Caco-2 (cell line): ENCODE measurements at regions not wholly inside any gene's neighbourhood (a gene's known extent, or its start where the extent isn't known, plus 50 kb on each side); places are given as distances from the start of the nearest gene placed in this dataset.

ENCODE experiments used
- BruUV-seq: library from RNA; stranded (reverse); fragments of 400-500 nt; replicated peaks from 2 replicates; lab custom pipeline; 2021; lab: Mats Ljungman, UMichigan
- CTCF ChIA-PET: fragments of 300-600 bp; sonication (Branson Sonifier 250); formaldehyde crosslinking; loops from one replicate; lab custom pipeline; 2022; ENCODE audit warnings: antibody characterized with exemption; lab: Charles Lee
- POLR2A ChIA-PET: fragments of 300-600 bp; sonication (Branson Sonifier 250); formaldehyde crosslinking; loops from one replicate; lab custom pipeline; 2022; ENCODE audit warnings: antibody characterized with exemption; lab: Charles Lee
- DNase-seq, 2 experiments: peaks; one replicate each; pipeline versions ENCODE4 v3.0.0 to v3.0.0-alpha.2; 2020 to 2022
- H3K27me3 ChIP-seq: replicated peaks from 2 replicates; pipeline ENCODE4 v1.6.0; 2011; ENCODE audit warnings: low read length; ENCODE audit not compliant: control insufficient read depth, insufficient read depth
- H3K36me3 ChIP-seq: 2 replicates; pipeline ENCODE4 v1.5.1; 2011; ENCODE audit warnings: low read length; ENCODE audit not compliant: control insufficient read depth, insufficient read depth
- H3K4me1 ChIP-seq: fragments of 250-450 bp; sonication (Bioruptor Pico); 2 replicates; pipeline ENCODE4 v1.5.1; 2020; ENCODE audit warnings: mild to moderate bottlenecking
- H3K4me3 ChIP-seq: 2 replicates; pipeline ENCODE4 v1.5.1; 2011; ENCODE audit warnings: low read depth, mild to moderate bottlenecking, control low read depth, low read length
- H3K9me3 ChIP-seq: fragments of 250-450 bp; sonication (Bioruptor Pico); 2 replicates; pipeline ENCODE4 v1.5.1; 2020; ENCODE audit warnings: mild to moderate bottlenecking, moderate library complexity
- H3K27ac Mint-ChIP-seq: one replicate; pipeline ENCODE4 v1.8.0; 2022; ENCODE audit warnings: mixed read lengths; ENCODE audit not compliant: unreplicated experiment
- H3K27me3 Mint-ChIP-seq: one replicate; pipeline ENCODE4 v1.8.0; 2022; ENCODE audit warnings: mixed read lengths; ENCODE audit not compliant: insufficient read depth, unreplicated experiment
- H3K36me3 Mint-ChIP-seq: one replicate; pipeline ENCODE4 v1.8.0; 2022; ENCODE audit warnings: mild to moderate bottlenecking, mixed read lengths; ENCODE audit not compliant: insufficient read depth, unreplicated experiment
- H3K4me1 Mint-ChIP-seq: one replicate; pipeline ENCODE4 v1.8.0; 2022; ENCODE audit warnings: low read depth, mixed read lengths; ENCODE audit not compliant: unreplicated experiment
- H3K4me3 Mint-ChIP-seq: one replicate; pipeline ENCODE4 v1.8.0; 2022; ENCODE audit warnings: mild to moderate bottlenecking, moderate library complexity, mixed read lengths; ENCODE audit not compliant: unreplicated experiment
- H3K9me3 Mint-ChIP-seq: one replicate; pipeline ENCODE4 v1.8.0; 2022; ENCODE audit warnings: mixed read lengths; ENCODE audit not compliant: unreplicated experiment
- intact Hi-C: fragments of 100-400 bp; cut with micrococcal nuclease; formaldehyde crosslinking; loops from one replicate; pipeline ENCODE4 v1.10.0; 2022; ENCODE audit not compliant: unreplicated experiment
- TF ChIP-seq, protein P1 (sequence below), 2 experiments: fragments of 200-600 bp in 1 of 2; IDR thresholded peaks; 1 replicate in 1 of 2; 2 replicates in 1 of 2; pipeline versions ENCODE4 v1.5.1 to v1.8.0; 2011 to 2022; ENCODE audit warnings: antibody characterized with exemption in 1 of 2, control low read depth in 1 of 2, inconsistent platforms in 1 of 2, low read depth in 1 of 2, low read length in 1 of 2, mild to moderate bottlenecking in 1 of 2, moderate library complexity in 1 of 2; ENCODE audit not compliant: insufficient read depth in 1 of 2, severe bottlenecking in 1 of 2, unreplicated experiment in 1 of 2

DNA sequence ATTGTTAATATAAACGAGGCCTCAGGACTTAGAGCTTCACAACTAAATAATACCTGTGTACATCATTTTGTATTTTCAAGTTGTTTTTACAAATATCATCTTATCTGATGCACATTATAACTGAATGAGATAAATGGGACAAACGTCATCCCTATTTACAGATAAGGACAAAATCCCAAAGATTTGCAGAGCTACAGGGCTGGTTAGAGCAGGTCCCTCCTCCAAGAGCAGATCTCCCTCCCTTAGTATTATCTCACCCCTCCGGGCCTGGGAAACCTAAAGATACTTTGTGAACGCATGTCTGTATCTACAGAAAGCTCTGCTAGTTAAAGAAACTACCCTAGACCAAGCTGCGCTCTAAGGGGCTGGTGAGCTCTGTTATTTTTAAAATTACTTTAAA, 130.4 kb upstream of the PROKR2 start:
- Mint-ChIP-seq H3K9me3 (no peaks in the 10 kb centered on the region), H3K27ac (no peak overlapping the region), H3K27me3 (peaks cover 15% of the 10 kb centered on the region), H3K4me3 (no peak overlapping the region), H3K36me3 (no peaks in the 10 kb centered on the region), H3K4me1 (no peaks in the 10 kb centered on the region)
- intact Hi-C loops, result loop anchor here (10.0 kb wide), 1 partner anchor 322 kb away; the partner anchor contains the start of gene CDS2
- H3K36me3 ChIP-seq, result no peaks in the 10 kb centered on the region
- no peaks in the 10 kb centered on the region for H3K9me3 ChIP-seq
- TF ChIP-seq, protein P1, sequence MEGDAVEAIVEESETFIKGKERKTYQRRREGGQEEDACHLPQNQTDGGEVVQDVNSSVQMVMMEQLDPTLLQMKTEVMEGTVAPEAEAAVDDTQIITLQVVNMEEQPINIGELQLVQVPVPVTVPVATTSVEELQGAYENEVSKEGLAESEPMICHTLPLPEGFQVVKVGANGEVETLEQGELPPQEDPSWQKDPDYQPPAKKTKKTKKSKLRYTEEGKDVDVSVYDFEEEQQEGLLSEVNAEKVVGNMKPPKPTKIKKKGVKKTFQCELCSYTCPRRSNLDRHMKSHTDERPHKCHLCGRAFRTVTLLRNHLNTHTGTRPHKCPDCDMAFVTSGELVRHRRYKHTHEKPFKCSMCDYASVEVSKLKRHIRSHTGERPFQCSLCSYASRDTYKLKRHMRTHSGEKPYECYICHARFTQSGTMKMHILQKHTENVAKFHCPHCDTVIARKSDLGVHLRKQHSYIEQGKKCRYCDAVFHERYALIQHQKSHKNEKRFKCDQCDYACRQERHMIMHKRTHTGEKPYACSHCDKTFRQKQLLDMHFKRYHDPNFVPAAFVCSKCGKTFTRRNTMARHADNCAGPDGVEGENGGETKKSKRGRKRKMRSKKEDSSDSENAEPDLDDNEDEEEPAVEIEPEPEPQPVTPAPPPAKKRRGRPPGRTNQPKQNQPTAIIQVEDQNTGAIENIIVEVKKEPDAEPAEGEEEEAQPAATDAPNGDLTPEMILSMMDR (IDR thresholded peaks at IDR 0.05; ENCODE audit: insufficient read depth in 1 of 2, low read depth in 1 of 2, low read length in 1 of 2, severe bottlenecking in 1 of 2, unreplicated experiment in 1 of 2), result no peak
- CTCF ChIA-PET, result interaction anchor here (2.0 to 2.5 kb wide), 4 partner anchors 45 to 241 kb away, joined by 4 to 25 read pairs (median 10); no protein-coding TSS in a partner anchor
- H3K4me1 ChIP-seq, result no peaks in the 10 kb centered on the region
- BruUV-seq, result no TSS peak
- 0 out of 2 replicates have a peak, but pooled peaks cover 1% of the 10 kb centered on the region for H3K27me3 ChIP-seq
- no peak for DNase-seq
- H3K4me3 ChIP-seq, result no peak overlapping the region
- POLR2A ChIA-PET, result no interaction called here

DNA sequence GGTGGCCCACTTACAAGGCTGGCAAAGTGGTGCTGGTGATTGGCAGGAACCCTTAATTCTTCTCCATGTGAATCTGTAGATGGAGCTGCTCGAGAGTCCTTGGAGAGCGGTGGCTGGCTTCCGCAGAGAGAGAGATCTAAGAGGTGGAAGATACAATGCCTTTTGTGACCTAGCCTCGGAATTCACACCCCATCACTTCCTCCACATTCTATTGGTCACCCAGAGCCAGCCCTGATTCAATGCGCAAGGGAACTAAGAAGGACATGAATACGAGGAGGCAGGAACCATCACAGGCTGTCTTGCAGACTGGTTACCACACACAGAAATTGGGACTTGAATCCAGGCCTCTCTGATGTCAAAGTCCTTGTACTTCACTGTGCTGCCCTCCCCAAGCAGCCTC, 128.9 kb upstream of the PROKR2 start:
- Histone ChIP-seq H3K36me3 (no peaks in the 10 kb centered on the region), H3K4me3 (no peak overlapping the region), H3K27me3 (0 out of 2 replicates have a peak, but pooled peaks cover 1% of the 10 kb centered on the region), H3K9me3 (no peaks in the 10 kb centered on the region), H3K4me1 (no peaks in the 10 kb centered on the region)
- intact Hi-C loops, result loop anchor here (10.0 kb wide), 1 partner anchor 321 kb away; the partner anchor contains the start of gene CDS2
- Mint-ChIP-seq H3K4me1 (no peaks in the 10 kb centered on the region), H3K9me3 (no peaks in the 10 kb centered on the region), H3K27me3 (peaks cover 20% of the 10 kb centered on the region), H3K4me3 (no peak overlapping the region), H3K27ac (no peak overlapping the region), H3K36me3 (no peaks in the 10 kb centered on the region)
- TF ChIP-seq, protein P1 (IDR thresholded peaks at IDR 0.05; ENCODE audit: insufficient read depth in 1 of 2, low read depth in 1 of 2, low read length in 1 of 2, severe bottlenecking in 1 of 2, unreplicated experiment in 1 of 2), result no peak
- POLR2A ChIA-PET, result no interaction called here
- DNase-seq, result no peak
- no TSS peak for BruUV-seq
- CTCF ChIA-PET, result interaction anchor here (0.6 kb wide), 1 partner anchor 639 kb away, joined by 3 read pairs; no protein-coding TSS in a partner anchor

DNA sequence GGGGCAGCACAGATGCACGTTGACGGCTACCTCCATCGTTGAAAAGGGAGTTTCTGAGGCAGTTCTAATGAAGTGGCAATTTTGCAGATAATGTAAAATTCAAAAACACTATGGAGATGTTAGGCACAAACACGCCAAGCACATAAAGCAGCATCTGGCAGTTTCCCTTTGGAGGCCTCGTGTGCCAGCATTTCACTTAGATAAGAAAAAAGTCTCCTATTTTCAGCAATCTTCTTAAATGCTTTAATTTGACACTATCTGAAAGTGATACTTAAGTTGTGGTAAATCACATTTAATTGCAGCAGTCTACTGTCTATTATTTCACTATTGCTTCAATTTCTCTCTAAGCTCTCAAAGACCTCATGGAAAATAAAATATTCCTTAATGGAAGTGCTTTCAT, 125.3 kb upstream of the PROKR2 start:
- BruUV-seq, result no TSS peak
- no peaks in the 10 kb centered on the region for H3K36me3 ChIP-seq
- TF ChIP-seq, protein P1 (IDR thresholded peaks at IDR 0.05; ENCODE audit: insufficient read depth in 1 of 2, low read depth in 1 of 2, low read length in 1 of 2, severe bottlenecking in 1 of 2, unreplicated experiment in 1 of 2), result no peak
- H3K4me3 ChIP-seq, result no peak overlapping the region
- Mint-ChIP-seq H3K36me3 (no peaks in the 10 kb centered on the region), H3K27ac (no peak overlapping the region), H3K4me3 (no peak overlapping the region), H3K9me3 (no peaks in the 10 kb centered on the region), H3K4me1 (no peaks in the 10 kb centered on the region), H3K27me3 (peaks cover 30% of the 10 kb centered on the region)
- intact Hi-C loops, result loop anchor here (10.0 kb wide), 1 partner anchor 317 kb away; the partner anchor contains the start of gene CDS2
- no peaks in the 10 kb centered on the region for H3K4me1 ChIP-seq
- 0 out of 2 replicates have a peak, but pooled peaks cover 1% of the 10 kb centered on the region for H3K27me3 ChIP-seq
- DNase-seq, result no peak
- no peaks in the 10 kb centered on the region for H3K9me3 ChIP-seq
- ChIA-PET CTCF (no interaction called here), POLR2A (no interaction called here)
